HEK293 (cell line): ENCODE measurements at regions not wholly inside any gene's neighbourhood (a gene's known extent, or its start where the extent isn't known, plus 50 kb on each side); places are given as distances from the start of the nearest gene placed in this dataset.

Experiments
- CTCF ChIP-seq: fragments of 450-650 bp; formaldehyde crosslinking; IDR thresholded peaks from 2 replicates; pipeline ENCODE4 v1.5.1; 2016; ENCODE audit warnings: missing biosample characterization, missing genetic modification characterization
- ZNF623 ChIP-seq: fragments of 450-650 bp; formaldehyde crosslinking; IDR thresholded peaks from 2 replicates; pipeline ENCODE4 v1.5.1; 2016; ENCODE audit warnings: missing biosample characterization, missing genetic modification characterization
- ZNF830 ChIP-seq: fragments of 450-650 bp; IDR thresholded peaks from 2 replicates; pipeline ENCODE4 v1.5.0; 2018; ENCODE audit warnings: missing biosample characterization, missing genetic modification characterization, low read depth, mild to moderate bottlenecking, moderate library complexity

- TF ChIP-seq CTCF (tag by site-specific recombination) = no peak
- TF ChIP-seq ZNF623 (tag by site-specific recombination) = no peak
- TF ChIP-seq ZNF830 (tag by site-specific recombination) = no peak
These were observed 100.0 kb upstream of the RAP2B start for GRCh38 chr3:153061938-153062528.
